NCI-H2081 treated with DMSO at 0.1 percent for 48 hours (cell line): ENCODE measurements at regions not wholly inside any gene's neighbourhood (a gene's known extent, or its start where the extent isn't known, plus 50 kb on each side); places are given as distances from the start of the nearest gene placed in this dataset.
"Not testable (repeated sequence)": the region's sequence is repeated elsewhere in the genome, so short reads cannot be mapped to it uniquely, and the experiment has no call there.

Experiments used
- DNase-seq: peaks from one replicate; lab custom pipeline; 2025; lab: John Stamatoyannopoulos, UW

DNA sequence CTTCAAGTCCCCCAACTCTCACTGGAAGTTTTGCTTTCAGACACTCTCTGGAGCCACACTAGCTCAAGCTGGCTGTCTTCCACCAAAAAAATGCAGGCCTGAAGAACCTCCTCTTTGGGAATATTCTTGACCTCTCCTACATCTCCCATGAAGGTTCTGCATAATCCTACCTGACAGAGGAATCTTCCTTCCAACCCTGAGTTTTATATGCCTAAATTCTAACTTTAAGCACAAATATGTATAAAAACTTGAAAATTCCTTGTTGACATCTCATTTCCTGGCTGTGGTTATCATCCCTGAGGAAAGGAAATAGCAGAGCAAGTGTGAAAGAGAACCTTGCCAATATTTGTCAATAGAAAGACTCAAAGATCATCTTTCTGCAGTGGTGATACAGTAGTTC, 249.0 kb downstream of the LPIN1 start:
- DNase-seq, result no peak

DNA sequence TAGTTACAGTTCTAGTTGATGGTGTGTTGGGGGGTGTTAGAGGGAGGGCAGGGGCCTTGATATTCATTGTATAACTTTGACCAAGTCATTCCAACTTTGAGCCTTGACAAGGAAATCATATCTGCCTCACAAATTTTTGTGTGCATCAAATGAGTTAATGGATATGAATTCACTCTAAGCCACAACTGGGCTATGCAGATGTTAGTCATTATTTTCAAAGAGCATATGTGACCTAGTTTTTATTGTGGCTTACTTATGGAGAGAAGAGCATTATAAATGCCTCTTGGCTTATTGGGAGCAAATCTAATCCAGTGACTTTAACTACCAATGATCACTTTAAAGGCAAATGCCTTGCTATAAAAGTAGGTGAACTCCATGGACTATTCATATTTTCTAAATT, 250.2 kb downstream of the LPIN1 start:
- DNase-seq, result no peak

DNA sequence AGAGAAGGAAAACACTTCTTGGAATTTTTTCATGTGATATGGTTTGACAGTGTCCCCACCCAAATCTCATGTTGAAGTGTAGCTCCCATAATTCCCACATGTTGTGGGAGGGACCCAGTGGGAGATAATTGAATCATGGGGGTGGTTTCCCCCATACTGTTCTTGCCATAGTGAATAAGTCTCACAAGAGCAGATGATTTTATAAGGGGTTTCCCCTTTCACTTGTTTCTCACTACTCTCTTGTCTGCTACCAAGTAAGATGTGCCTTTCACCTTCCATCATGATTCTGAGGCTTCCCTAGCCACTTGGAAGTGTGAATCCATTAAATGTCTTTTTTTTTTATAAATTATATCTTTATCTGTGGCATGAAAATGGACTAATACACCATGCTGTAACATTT, 250.7 kb downstream of the LPIN1 start:
- no peak for DNase-seq

DNA sequence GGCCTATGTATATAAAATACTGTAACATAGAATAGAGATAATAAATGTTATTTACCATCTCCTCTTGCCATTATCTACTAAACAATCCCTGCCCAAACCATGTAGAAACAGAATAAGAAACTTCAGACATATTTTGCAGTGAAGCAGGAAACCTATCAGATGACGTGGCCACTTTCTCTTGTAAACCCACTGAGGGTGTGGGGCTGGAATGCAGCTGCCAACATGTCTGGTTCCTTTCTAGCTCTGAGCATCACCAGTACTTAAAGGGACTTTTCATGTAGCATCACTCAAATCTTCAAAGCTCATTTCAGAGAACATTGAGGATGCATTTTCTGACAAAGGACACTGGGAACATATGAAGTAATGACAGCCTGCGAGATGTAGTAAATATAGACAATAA, 251.8 kb downstream of the LPIN1 start:
- DNase-seq, result no peak

DNA sequence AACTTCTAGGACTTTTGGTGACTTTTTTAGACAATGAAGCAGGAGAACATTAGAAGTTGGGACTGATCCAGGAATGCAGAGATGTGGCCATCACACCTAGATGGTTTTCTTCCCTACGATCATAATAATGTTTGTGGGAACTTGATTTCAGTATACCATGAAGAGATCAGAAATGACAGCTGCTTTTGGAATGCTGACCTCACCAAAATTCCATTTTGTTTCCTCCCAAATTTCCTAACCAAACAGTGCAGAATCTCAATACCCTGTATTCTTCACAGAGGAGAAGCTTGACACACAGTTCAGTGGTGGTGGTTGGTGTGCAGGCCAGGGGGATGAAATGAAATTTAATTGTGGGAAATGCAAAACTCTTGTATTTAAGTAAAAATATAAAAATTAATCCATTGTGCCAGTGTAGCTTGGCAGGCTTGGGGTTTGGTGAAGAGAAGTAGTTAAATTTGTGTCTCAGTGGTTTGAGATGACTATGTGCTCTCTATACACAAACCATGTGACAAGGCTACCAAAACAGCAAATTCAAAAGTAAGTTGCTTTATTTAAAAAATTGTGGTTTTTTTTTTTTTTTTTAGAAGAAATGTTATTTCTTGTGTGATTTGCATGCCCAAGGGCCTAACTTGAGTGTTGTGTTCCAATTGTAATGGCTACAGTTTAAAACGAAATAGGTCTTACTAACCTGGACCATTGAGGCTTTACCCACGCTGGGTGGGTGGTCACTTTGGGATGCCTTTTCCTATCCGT, 252.4 kb downstream of the LPIN1 start:
- no peak for DNase-seq

DNA sequence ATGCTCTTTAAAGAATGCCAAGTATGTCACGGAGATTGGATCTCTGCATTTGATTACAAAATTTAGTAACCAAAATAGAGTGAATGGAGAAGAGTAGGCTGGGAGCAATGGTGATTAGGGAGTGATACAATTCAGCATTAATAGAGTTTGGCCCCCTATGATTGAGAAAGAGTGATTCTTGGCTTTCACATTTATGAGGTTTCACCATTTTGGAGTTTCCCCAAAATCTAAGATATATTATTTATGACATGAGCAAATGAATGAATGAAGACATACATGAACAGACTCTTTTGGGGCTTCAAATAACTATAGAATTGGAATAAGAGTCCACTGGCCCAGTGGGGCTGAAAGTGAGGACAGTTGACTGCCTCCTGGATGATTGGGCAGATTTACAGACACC, 255.2 kb downstream of the LPIN1 start:
- DNase-seq, result no peak

DNA sequence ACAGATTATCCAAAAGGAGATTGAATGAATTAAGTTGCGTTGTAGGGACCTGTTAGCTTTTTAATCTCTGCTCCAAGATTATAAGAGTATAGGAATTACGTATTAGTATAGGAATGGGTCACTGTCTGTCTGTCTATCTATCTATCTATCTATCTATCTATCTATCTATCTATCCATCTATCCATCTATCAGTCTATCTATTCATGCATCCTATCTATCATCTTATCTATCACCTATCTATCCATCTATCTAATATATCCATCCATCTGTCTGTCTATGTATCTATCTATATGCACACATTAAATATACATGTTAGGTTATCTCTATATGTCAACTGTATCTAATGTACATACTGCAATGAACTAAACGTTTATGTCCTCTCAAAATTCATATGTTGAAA, 255.8 kb downstream of the LPIN1 start:
- no peak for DNase-seq

DNA sequence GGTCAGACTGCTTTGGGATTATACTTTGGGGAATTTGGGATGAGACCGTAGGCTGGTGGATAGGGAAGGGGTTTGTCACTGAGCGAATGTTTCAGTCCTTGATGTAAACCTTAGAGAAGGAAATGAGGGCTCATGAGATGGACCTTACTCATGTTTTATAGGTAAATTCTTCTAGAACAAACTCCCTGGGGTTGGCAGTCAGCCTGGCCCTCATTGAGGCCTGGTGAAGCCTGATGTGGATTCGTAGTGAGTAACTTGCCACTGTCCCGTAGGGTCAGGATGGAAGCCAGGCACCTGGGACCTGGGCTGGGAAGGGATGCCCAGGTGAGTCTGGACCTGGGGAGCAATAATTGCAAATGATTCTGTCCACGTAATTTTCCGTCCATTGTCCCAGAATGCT, 258.3 kb downstream of the LPIN1 start:
- DNase-seq, result no peak

DNA sequence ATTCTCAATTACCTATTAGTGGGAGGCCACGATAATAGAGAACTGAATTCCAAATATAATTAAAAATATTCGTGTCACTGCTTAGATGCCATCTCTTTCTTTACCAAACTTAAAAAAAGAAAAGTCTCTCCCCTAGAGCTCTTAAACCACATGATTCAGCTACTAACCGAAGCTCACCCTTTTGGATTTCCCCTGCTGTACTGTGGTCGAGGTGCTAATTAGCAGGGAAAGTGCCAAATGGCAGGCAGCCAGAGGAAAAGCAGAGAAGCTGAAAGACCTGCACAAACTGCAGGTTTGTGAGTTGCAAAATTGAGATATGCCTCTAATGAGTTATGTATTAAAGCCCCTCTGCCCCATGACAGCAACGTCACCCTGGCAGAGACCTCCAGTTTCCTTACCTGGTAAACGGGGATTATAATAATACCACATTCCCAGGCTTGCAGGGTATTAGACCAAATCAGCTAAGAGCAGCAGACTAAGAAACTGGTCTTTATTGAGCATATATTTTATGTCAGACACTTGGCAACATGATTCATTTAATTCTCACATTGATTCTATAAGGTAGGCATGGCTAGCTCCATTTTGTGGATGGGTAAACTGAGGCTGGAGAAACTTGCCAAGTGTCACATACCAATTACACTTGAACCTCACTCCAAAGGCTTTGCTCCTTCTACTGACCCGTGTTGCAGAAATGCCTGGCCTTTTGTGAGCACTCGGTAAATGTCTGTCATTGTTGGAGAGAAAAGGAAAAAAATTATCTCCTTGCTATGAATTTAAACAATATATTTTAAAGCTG, 259.7 kb downstream of the LPIN1 start:
- DNase-seq, result no peak

DNA sequence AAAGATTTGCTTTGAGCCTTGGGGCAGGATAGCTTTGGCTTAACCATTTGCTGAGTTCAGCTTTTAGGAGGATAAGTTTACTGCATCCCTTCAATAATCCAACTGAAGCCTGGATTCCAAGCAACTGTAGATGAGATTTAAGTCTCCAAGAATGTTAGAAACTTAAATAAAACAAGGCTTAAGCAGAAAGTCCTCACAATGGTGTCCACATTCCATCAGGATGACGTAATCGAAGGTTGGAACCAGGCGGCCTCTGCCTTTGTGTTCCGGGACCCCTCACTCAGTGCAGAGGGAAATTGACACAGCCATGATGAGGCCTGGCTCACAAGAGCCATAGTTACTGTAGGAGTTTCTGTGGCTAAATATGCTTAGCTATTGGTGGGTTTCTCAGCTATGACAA, 260.4 kb downstream of the LPIN1 start:
- no peak for DNase-seq

DNA sequence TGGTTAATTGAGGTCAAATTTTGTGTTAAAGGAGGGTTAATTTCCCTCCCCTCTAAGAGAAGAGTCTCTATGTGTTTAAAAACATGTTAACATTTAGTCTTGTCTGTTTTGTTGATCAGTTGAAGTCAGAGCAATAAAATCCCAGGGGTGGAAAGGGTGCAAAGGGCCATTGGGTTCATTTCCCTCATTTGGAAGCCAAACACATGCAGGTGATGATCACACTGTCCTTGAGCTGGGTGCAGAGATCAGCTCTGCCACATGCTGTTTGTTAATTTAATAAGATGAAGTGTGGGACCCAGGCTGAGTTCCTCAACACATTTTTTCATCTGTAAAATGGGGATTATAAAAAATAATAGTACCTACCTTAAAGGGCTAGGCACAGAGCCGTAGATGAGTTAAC, 260.9 kb downstream of the LPIN1 start:
- no peak for DNase-seq

DNA sequence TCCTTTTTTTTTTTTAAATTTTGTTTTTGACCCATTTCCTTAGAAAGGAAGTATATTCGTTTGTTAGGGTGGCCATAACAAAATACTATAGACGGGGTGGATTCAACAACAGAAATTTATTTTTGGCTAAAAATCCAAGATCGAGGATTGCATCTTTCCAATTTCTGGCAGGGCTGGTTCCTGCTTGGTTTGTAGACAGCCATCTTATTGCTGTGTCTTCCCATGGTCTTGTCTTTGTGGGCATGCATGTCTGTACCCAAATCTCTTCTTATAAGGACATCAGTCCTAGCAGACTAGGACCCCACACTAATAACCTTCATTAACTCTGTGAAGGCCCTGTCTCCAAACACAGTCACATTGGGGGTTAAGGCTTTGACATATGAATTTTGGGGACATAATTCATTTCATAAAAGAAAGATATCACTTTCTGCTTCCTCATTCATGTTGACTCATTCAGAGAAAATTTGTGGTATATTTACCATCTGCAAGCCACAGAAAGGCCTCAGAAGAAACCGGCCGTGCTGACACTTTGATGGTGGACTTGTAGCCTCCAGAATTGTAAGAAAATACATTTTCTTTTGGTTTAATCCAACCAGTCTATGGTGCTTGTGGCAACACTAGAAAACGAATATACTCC, 262.1 kb downstream of the LPIN1 start:
- no peak for DNase-seq

DNA sequence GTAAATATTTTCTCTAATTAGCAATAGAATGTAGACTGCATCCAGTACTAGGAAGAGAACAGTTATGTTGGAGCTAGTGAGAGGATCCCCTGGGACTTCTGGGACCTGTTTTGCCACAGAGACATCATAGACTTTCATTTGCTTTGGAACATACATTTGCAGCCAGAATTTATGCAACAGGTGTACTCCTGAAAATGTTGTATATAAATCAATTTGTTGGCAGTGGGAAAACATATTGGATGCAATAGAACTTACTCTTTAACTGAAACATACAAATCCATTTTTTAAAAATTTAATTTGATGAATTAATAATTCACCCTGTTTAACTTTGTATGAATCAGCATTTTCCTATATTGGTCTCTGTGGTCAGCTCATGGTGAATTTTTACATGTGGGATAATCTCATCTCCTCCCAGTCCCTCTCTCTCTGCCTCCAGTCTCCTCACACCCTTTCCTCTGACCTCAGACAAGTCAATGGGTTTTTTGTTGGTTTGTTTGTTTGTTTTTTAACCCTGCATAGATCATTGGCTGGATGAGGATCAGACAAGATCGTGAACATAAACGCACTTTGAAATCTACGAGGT, 263.0 kb downstream of the LPIN1 start:
- DNase-seq, result no peak

DNA sequence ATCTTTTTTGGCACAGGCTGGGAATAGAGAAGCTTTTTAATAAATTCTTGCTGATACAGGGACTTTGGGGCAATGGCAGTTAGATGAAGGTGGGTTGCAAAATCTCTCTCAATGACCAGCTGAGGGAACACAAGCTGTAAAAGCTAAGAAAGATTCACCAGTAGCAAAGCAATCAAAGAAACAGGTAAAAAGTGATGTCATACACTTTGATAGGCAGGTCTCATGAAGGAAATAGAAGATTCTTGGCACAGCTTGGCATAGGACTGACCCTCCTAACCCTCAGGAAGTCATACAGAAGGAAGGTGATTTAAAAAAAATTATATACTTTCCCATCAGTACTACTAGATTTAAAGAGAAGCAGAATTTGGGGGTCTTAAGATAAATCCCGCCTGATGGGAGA, 263.6 kb downstream of the LPIN1 start:
- no peak for DNase-seq

DNA sequence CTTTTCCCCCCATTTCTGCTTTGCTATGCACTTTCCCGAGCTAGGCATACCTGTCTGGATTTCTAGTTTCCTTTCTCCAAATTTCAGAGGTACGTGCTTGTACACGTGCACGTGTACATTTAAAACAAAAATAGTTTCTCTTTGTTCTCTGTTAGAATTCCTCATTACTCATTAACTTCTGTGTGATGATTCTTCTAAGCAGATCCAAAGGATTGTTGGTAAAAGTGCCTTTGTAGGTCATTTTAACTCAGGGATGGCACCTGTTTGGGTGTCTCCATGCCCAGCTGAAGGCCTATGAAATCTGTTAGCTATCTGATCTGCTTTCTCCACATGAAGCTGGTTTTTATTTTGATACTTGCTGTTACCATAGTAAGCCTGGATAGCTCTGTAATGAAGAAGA, 264.3 kb downstream of the LPIN1 start:
- DNase-seq, result no peak

DNA sequence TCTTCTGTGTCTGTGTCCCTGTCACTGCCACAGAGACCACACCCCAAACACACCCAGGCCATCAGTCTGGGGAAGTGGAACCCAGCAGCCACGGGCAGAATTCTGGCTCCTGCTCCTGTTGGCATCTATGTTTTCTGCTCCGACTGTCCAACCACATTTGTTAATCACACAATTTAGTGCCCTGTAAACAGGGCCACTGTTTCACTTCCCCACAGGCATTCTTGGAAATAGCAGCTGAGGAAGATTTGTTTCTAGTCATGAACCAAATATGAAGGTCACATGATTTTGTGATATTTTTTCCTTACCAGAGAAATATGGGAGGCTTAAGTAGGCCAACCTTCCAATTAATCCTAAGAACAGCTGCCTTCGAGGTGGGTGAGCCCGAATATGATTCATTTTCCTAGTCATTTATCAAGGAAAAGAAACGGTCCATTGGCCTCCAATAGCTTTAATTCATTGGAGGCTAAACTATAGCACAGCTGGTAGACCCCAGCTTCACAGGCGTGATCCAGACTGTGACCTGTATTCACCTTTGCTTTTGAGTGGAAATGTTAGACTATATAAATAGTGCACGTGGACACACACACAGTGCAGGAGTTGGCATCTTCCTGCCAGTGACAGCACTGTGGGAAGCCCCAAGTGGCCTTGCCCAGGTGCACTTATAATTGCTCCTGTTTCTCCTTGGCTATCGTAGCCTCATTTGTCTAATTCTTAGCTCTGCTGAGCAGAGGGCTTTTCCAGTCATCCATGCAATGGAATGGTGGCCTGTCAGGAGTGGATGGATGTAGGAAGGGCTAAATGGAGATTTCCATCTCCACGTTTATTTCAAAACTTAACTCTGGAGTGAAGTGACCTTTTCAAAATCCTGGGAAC, 267.9 kb downstream of the LPIN1 start:
- DNase-seq, result no peak

DNA sequence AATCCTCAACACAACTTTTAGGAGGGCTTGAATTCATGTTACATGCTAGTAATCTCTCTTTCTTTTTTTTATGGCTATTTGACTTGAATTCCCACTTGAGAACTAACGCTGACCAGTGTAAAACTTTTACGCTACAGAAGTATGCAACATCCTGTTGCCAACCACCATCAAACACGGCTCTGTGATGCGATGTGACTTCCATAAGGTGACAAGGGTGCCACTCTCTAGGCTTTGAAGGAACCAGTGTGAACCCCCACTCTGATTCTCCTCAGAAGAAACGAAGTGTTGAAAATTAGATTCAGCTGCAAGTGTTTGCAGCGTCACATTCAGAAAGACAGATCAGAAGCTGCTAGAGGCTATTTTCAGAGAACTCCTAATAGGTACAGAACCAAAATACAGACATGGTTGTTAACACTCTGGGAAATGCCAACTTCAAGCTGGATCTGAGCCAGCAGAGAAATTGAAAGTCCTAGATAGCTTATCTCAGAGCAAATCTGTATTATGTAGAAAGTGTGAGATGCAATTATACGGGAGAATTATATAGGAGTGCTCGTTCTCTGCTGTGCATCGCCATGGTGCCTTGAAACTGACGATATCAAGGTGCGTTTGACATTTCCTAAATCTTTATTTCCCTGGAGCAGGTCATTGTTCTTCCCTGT, 271.2 kb downstream of the LPIN1 start:
- no peak for DNase-seq

DNA sequence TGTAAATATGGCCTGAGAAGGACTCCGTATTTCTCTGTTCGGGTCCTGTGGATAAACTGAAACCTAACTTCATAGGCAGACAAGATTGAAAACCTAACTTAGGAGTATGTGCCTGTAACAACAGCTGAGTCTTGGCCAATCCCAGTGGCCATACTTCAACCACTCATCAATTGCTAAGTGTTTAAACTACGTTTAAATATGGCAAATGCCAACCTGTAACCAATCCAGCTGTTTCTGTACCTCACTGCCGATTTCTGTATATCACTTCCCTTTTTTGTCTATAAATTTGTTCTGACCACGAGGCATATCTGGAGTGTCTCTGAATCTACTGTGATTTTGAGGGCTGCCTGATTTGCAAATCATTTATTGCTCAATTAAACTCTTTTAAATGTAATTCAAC, 272.3 kb downstream of the LPIN1 start:
- DNase-seq, result not testable (repeated sequence)

DNA sequence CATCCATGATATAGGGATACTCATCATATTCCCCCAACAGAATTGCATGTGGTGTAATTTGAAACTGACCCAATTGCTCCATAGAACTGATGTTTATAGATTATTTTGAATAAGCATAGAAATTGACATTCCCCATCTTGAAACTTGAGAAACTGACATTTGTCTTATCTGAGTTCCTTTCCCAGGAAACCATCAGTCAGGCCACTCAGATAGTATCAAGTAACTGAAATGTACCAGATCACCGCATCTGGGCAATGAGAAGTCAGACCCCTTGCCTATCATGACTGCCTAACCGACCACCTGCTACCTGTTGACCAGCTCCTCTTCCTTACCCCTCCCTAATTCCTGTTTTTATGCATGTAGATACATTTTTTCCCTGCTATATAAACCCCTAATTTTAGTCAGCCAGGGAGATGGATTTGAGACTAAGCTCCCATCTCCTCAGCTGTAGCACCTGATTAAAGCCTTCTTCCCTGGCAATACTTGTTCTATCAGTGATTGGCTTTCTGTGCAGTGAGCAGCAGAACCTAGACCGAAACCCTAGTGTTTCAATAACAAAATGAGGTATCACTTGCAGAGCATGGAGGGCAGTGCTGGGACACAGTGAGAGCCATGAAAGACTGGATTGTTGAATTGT, 274.5 kb downstream of the LPIN1 start:
- no peak for DNase-seq

DNA sequence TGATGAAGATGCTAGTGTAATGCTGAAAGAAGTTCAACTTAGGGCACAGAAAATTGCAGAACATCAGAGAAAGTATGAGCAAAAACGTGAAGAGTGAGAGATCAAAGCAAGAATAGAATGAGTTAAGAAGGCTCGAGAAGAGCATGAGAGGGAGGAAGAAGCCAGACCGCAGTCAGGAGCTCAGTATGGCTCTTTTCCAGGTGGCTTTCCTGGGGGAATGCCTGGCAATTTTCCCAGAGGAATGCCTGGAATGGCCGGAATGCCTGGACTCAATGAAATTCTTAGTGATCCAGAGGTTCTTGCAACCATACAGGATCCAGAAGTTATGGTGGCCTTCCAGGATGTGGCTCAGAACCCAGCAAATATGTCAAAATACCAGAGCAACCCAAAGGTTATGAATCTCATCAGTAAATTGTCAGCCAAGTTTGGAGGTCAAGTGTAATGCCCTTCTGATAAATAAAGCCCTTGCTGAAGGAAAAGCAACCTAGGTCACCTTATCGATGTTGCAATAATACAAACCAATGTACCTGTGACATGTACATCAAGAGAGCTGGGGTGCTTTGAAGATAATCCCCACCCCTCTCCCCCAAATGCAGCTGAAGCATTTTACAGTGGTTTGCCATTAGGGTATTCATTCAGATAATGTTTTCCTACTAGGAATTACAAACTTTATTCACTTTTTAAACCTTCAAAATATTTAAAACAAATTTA, 277.9 kb downstream of the LPIN1 start:
- DNase-seq, result not testable (repeated sequence)
